Hematopoietic multipotent progenitor cell treated with erythropoietin and hydrocortisone succinate and interleukin-3 and kit ligand, for 4 days (in vitro differentiated cells): ENCODE measurements at regions not wholly inside any gene's neighbourhood (a gene's known extent, or its start where the extent isn't known, plus 50 kb on each side); places are given as distances from the start of the nearest gene placed in this dataset.
"Not testable (repeated sequence)": the region's sequence is repeated elsewhere in the genome, so short reads cannot be mapped to it uniquely, and the experiment has no call there.

ENCODE experiments used
- DNase-seq: peaks from one replicate; pipeline ENCODE4 v3.0.0-alpha.2; 2015

GRCh38 chr1:221029981-221030649 is 150.9 kb downstream of the HLX start:
- DNase-seq = no peak

- peak; percentile 75 for DNase-seq
Measured at GRCh38 chr1:221030990-221031389, 151.7 kb downstream of the HLX start.

DNA sequence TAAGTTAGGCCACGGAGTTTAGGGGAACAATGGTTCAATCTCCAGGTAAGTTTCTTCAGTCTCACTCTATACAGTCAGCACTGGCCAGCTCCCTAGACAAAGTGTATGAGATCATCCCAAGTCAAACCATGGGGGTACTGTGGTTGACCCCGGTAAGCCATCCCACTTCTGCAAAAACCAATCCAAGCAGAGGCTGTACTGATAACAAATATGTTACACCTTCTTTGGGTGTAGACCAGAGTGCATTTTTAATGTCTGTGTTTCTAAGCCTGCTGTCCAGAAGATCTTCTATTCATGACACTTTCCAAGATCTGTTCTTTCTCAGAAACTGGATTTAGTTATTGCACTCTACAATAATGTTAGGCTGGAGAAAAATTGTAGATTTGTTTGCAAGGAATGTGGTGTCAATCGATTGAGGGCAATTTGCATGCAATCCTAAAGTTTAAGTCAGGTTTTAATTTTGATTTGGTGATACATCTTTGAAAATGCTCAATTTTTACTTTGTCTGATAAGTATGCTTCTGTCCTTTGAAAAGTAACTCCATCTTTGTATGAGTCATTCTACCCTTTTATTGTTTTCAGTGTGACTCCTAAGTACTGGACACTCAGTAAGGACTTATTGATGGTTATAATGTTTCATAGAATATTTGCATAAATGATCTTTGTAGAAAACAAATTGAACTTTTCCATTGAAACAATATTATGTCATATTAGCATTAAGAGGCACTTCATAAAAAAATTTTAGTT is 152.4 kb downstream of the HLX start:
- DNase-seq = peak; percentile 66

- no peak for DNase-seq
Measured at GRCh38 chr1:221032204-221032585, 153.0 kb downstream of the HLX start.

- peak; percentile 65 for DNase-seq
Measured at GRCh38 chr1:221032637-221033280, 153.5 kb downstream of the HLX start.

GRCh38 chr1:221035662-221036153 is 156.5 kb downstream of the HLX start:
- DNase-seq = peak; percentile 42

GRCh38 chr1:221039616-221040015 is 160.4 kb downstream of the HLX start:
- peak; percentile 44 for DNase-seq

GRCh38 chr1:221040101-221040500 is 160.9 kb downstream of the HLX start:
- DNase-seq = peak; percentile 52

GRCh38 chr1:221040691-221041285 is 161.5 kb downstream of the HLX start:
- no peak for DNase-seq

GRCh38 chr1:221044538-221044937 is 165.3 kb downstream of the HLX start:
- no peak for DNase-seq

- DNase-seq = no peak
Measured at GRCh38 chr1:221045151-221045550, 165.9 kb downstream of the HLX start.

GRCh38 chr1:221045842-221046831 is 166.9 kb downstream of the HLX start:
- peak; percentile 79 for DNase-seq

- not testable (repeated sequence) for DNase-seq
Measured at GRCh38 chr1:221051391-221051790, 172.1 kb downstream of the HLX start.

- no peak for DNase-seq
Measured at GRCh38 chr1:221053889-221054288, 174.6 kb downstream of the HLX start.

DNA sequence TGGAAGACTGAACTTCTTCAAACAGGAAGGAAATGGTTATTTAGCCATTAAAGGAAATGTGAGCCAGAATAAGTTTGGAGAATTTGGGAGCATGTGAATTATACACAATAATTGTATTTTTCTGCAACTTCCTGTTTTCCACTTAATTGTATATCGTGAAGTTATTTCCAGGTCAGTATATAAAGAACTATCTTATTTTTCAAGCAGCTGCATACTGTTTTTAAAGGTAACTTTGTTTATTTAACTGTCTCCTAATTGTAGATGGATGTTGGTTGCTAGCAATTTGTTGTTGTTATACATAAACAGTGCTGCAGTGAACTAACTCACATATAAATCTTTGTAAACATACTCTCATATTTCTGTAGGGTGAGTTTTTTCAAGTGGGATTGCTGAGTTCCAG is 180.3 kb downstream of the HLX start:
- DNase-seq = no peak

GRCh38 chr1:221063651-221064050 is 184.4 kb downstream of the HLX start:
- DNase-seq = no peak

DNA sequence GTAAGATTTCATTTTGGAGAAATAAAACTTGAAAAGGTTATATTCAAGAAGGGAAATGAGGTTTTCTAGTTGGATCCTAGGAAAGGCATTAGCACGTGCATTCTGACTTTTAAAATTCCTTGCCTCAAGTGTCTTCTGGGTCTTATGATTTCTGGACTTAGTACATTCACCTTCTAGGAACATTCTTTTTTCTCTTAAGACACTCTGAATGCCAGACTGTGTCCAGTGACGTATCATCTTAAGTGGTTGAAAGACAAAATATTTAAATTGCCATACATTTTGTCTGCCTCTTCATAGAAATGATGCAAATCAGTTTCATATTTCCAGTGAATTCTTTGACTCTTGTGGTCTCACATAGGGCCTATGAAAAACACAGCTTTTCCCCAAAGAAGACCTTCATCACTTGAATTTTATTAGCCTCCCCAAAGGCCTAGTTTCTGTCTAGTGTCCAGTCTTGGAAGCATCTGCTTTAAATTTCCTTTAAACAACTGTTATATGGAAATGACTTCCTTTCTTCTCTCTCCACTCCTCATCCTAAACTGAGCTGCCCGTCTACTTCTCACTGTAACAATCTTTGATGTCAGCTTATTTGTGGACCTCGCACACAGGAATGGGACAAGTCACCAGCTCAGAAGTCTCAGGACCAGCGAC is 187.2 kb downstream of the HLX start:
- no peak for DNase-seq

DNA sequence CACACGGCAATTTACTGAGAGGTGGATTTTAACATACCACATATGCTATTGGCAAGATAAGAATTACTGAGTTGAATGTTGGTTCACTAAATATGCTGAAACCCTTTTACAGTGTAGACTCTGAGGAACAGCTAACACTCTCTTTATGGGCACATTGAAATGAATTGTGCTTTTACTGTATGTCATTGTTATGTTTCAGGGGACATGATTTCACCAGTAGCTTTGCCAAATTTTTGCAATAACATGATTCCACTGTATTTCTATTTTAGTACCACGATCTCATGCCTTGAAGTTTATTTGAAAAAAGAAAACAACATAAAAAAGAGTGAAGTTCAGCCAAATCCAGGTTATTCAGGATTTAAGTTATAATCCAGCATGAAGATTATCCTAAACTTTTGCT is 188.5 kb downstream of the HLX start:
- no peak for DNase-seq

DNA sequence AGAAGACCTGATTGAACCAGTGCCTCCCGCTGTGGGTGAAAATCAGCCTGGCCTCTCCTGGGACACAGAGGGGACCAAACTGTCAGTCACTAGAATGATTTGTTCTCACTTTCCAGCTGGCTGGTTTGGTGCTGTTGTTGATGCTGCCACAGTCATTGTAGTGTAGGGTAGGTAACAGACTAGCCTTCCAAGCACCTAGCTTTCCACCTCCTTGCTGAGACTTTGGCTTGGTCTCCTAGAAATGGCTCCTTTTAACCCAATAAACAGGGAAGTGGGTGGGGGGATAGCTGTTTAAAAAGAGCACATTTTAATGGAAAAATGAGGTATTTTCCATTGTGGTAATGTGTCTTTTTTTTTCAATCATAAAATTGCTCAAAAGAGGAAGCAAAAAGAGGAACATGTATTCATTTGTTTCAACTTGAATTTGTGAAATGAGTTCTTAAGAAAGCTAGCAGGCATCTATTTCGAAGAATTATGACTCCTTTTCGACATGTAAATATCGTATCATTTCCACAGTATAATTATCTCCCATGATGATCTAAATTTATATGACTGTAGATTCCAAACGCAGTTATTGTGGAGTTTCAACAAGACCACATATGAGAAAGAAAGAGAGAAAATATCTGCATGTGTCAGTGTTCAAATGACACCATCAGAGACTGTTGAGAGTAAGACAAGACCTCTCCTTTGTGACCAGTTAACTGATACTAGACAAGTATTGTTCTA is 190.1 kb downstream of the HLX start:
- peak; percentile 85 for DNase-seq

DNA sequence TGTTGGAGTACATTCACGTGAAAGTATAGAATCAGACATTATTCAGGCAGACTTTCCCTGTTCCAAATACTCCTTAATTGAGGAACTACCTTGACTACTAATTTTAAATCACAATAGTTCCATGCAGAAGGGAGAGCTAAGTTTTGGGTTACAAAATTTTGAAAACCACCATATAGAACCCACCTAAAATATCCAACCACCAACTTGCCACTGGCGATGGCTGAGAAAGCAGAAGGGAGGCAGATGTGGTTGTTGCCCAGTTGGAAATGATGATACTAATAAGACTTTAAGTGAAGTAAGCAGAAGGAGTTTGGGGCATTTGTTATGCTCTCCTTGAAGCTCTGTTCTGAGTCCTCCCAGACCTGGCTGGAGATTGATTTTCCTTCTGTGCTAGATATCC is 190.7 kb downstream of the HLX start:
- peak; percentile 42 for DNase-seq

GRCh38 chr1:221071777-221072176 is 192.5 kb downstream of the HLX start:
- DNase-seq = no peak
